Common myeloid progenitor, CD34-positive (primary cell): ENCODE measurements at regions not wholly inside any gene's neighbourhood (a gene's known extent, or its start where the extent isn't known, plus 50 kb on each side); places are given as distances from the start of the nearest gene placed in this dataset.
"Not testable (repeated sequence)": the region's sequence is repeated elsewhere in the genome, so short reads cannot be mapped to it uniquely, and the experiment has no call there.

Experiments
- CTCF ChIA-PET: fragments of 350-600 bp; sonication (Branson Sonifier 250); formaldehyde crosslinking; loops from one replicate; lab custom pipeline; 2021; ENCODE audit warnings: antibody characterized with exemption; lab: Charles Lee
- POLR2A ChIA-PET: fragments of 350-600 bp; sonication (Branson Sonifier 250); formaldehyde crosslinking; loops from one replicate; lab custom pipeline; 2021; ENCODE audit warnings: antibody characterized with exemption; lab: Charles Lee
- DNase-seq, 3 donors: peaks; one replicate each; pipeline versions ENCODE4 v3.0.0 to v3.0.0-alpha.2; 2013
- H3K27ac ChIP-seq, 2 experiments: 1 replicate in 1 of 2; 2 replicates in 1 of 2; pipeline ENCODE4 v1.7.0; 2013; ENCODE audit warnings: inconsistent platforms in 2 of 2, low read length in 2 of 2, mild to moderate bottlenecking in 2 of 2, low read depth in 1 of 2, moderate library complexity in 1 of 2; ENCODE audit not compliant: severe bottlenecking in 2 of 2, insufficient read depth in 1 of 2, poor library complexity in 1 of 2
- H3K27me3 ChIP-seq, 5 experiments: replicated peaks in 2 of 5; 1 replicate in 3 of 5; 2 replicates in 2 of 5; pipeline versions ENCODE4 v1.6.1 to v1.7.0; 2013; ENCODE audit warnings: low read length in 4 of 5, mild to moderate bottlenecking in 2 of 5, moderate library complexity in 2 of 5, inconsistent platforms in 1 of 5; ENCODE audit not compliant: insufficient read depth in 5 of 5, control insufficient read depth in 4 of 5
- H3K36me3 ChIP-seq, 4 experiments: 1 replicate in 2 of 4; 2 replicates in 2 of 4; pipeline versions ENCODE4 v1.6.1 to v1.7.0; 2013; ENCODE audit warnings: low read length in 3 of 4, control low read depth in 1 of 4, mild to moderate bottlenecking in 1 of 4; ENCODE audit not compliant: control insufficient read depth in 4 of 4, insufficient read depth in 4 of 4
- H3K4me1 ChIP-seq, 4 experiments: 1 replicate in 3 of 4; 2 replicates in 1 of 4; pipeline versions ENCODE4 v1.6.1 to v1.7.1; 2013; ENCODE audit warnings: low read length in 3 of 4, mild to moderate bottlenecking in 3 of 4, control low read depth in 1 of 4, inconsistent platforms in 1 of 4, moderate library complexity in 1 of 4; ENCODE audit not compliant: control insufficient read depth in 4 of 4, insufficient read depth in 4 of 4; ENCODE audit errors: control extremely low read depth in 1 of 4
- H3K4me3 ChIP-seq, 7 experiments: 1 replicate in 4 of 7; 2 replicates in 3 of 7; pipeline versions ENCODE4 v1.5.1 to v1.7.0; 2013; ENCODE audit warnings: mild to moderate bottlenecking in 7 of 7, low read length in 6 of 7, moderate library complexity in 6 of 7, inconsistent platforms in 2 of 7, low read depth in 2 of 7, control low read depth in 1 of 7; ENCODE audit not compliant: insufficient read depth in 4 of 7, control insufficient read depth in 1 of 7; ENCODE audit errors: extremely low read depth in 1 of 7
- H3K9me3 ChIP-seq, 5 experiments: 1 replicate in 4 of 5; 2 replicates in 1 of 5; pipeline versions ENCODE4 v1.6.1 to v1.7.1; 2013; ENCODE audit warnings: low read length in 4 of 5, mild to moderate bottlenecking in 2 of 5, inconsistent platforms in 1 of 5, low read depth in 1 of 5, moderate library complexity in 1 of 5; ENCODE audit not compliant: control insufficient read depth in 4 of 5, insufficient read depth in 2 of 5; ENCODE audit errors: control extremely low read depth in 1 of 5
- WGBS: methylation state at CpG from one replicate; pipeline ENCODE4 v1.1.5; 2013; ENCODE audit not compliant: insufficient coverage; 5-methylcytosine and 5-hydroxymethylcytosine counted together

DNA sequence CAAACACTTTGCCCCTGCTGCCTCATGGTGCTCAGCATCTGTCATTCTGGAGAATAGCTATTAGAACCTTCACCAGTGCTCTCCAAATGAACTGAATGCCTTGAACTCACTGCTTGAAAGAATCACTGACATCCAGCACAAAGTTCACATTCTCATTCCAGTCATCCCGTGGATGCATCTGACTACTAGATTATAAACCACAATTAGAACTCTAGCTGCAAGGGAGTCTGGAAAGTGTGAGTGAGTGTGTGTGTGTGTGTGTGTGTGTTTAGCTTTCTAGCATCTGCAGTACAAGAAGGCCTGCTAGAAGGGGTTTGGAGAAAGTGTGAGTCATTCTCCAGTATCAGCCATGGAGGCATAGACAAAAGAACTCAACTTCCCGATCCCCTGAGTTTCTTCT is 71.3 kb upstream of the DYNLT3 start:
- CTCF ChIA-PET, result no interaction called here
- POLR2A ChIA-PET, result no interaction called here
- no CpG with 5 or more reads among the region's 2 CpGs for WGBS

DNA sequence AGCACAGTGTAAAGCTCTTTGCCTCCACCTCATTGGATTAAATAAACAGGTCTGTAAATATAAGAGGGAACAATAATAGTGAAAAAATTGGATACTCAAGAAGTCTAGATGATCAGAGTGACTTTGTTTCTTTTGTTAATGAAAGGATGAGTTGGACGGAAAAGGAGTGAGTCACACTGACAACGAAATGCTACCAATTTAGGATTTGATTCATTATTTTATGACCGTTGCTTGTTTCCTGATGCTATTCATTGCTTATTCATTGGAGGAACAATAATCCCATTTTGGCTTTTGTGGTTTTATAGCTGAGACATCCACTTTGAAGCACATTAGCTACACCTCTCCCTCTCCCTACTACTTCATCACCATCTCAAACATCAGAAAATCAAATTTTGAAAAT is 74.4 kb upstream of the DYNLT3 start:
- DNase-seq, result peak in 1 of 3 donors; percentile 6
- POLR2A ChIA-PET, result no interaction called here
- no peaks in the 10 kb centered on the region for H3K36me3 ChIP-seq
- no peaks in the 10 kb centered on the region for H3K27me3 ChIP-seq
- CTCF ChIA-PET, result no interaction called here
- no peak overlapping the region for H3K4me3 ChIP-seq
- H3K4me1 ChIP-seq, result no peaks in the 10 kb centered on the region
- peaks cover 0 to 8% (median 4%) of the 10 kb centered on the region in 5 experiments for H3K9me3 ChIP-seq
- 39% methylated on average over 2 of the region's 3 CpGs for WGBS
- no peak overlapping the region for H3K27ac ChIP-seq

More for the DNA sequence above, 71.3 kb upstream of the DYNLT3 start:
- DNase-seq, result no peak
- H3K36me3 ChIP-seq, result no peaks in the 10 kb centered on the region
- peaks cover 0 to 8% (median 4%) of the 10 kb centered on the region in 5 experiments for H3K9me3 ChIP-seq
- H3K27me3 ChIP-seq, result peaks cover 0 to 3% (median 0%) of the 10 kb centered on the region in 5 experiments
- H3K27ac ChIP-seq, result no peak overlapping the region
- no peak overlapping the region for H3K4me3 ChIP-seq
- H3K4me1 ChIP-seq, result no peaks in the 10 kb centered on the region

DNA sequence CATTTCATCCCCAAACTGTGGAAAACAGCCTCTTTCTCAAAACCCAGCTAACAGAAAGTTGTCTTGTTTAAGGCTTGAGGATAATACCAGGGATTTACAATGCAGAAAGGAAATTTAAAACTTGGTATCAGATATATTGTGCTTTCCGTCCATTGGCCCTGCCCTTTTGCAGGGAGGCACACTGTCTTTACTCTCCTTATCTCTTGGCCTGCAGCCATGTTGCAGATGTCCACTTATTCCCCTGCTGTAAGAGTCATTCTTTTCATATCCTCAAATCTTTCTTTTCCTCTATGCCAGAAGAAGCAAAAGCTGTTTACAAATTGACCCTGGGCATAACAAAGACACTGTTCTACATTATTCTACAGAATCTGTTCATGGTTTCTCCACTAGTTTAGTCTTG is 75.6 kb upstream of the DYNLT3 start:
- no peak for DNase-seq
- Histone ChIP-seq H3K4me3 (no peak overlapping the region), H3K36me3 (no peaks in the 10 kb centered on the region), H3K9me3 (peaks cover 0 to 8% (median 3%) of the 10 kb centered on the region in 5 experiments), H3K4me1 (no peaks in the 10 kb centered on the region), H3K27ac (no peak overlapping the region), H3K27me3 (no peaks in the 10 kb centered on the region)
- POLR2A ChIA-PET, result no interaction called here
- CTCF ChIA-PET, result interaction anchor here (1.3 to 1.6 kb wide), 2 partner anchors 98 to 244 kb away, joined by 3 to 6 read pairs; no protein-coding TSS in a partner anchor
- WGBS, result 88% methylated on average over 1 of the region's 1 CpG

DNA sequence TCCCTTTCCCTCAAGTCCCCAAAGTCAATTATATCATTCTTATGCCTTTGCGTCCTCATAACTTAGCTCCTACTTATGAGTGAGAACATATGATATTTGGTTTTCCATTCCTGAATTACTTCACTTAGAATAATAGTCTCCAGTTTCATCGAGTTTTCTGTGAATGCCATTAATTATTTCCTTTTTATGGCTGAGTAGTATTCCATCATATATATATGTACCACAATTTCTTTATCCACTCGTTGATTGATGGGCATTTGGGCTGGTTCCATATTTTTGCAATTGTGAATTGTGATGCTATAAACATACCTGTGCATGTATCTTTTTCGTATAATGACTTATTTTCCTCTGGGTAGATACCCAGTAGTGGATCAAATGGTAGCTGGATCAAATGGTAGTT is 78.4 kb upstream of the DYNLT3 start:
- POLR2A ChIA-PET, H3K36me3 ChIP-seq, H3K4me3 ChIP-seq, DNase-seq, H3K27ac ChIP-seq, H3K4me1 ChIP-seq, H3K27me3 ChIP-seq, H3K9me3 ChIP-seq: not testable (repeated sequence)
- CTCF ChIA-PET, result interaction anchor here (2.2 kb wide), 1 partner anchor 241 kb away, joined by 11 read pairs; no protein-coding TSS in a partner anchor
- 88% methylated on average over 1 of the region's 4 CpGs for WGBS

DNA sequence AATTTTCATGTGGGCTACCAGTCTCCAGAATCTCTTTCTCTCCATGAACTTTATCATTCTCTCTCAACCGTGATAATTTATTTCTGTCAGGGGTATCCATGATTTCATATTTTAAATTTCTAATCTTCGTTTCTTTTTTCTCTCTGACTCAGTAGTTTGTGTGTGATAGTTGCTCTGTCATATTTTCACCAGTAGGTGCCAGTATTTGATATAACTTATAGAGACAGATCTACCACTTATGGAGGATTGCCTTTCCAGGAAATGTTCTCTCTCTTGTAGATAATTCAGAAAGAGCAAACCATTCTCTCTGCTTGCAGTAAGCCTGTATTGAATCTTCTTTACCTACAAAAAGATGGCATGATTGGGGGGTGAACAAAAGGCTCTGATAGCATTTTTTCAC is 79.3 kb upstream of the DYNLT3 start:
- H3K36me3 ChIP-seq, result no peaks in the 10 kb centered on the region
- POLR2A ChIA-PET, result no interaction called here
- H3K27me3 ChIP-seq, result peaks cover 0 to 2% (median 0%) of the 10 kb centered on the region in 5 experiments
- peak; percentile 9 to 40 (median 38) for DNase-seq
- H3K27ac ChIP-seq, result no peak overlapping the region
- no peaks in the 10 kb centered on the region for H3K4me1 ChIP-seq
- CTCF ChIA-PET, result interaction anchor here (0.8 to 2.2 kb wide), 3 partner anchors 10 to 248 kb away, joined by 3 to 11 read pairs (median 4); no protein-coding TSS in a partner anchor
- no peak overlapping the region for H3K4me3 ChIP-seq
- H3K9me3 ChIP-seq, result no peaks in the 10 kb centered on the region
- no CpG with 5 or more reads among the region's 2 CpGs for WGBS

GRCh38 chrX:37942170-37942569 is 64.2 kb upstream of the SYTL5 start:
- no peaks in the 10 kb centered on the region for H3K4me1 ChIP-seq
- H3K4me3 ChIP-seq, result no peak overlapping the region
- H3K36me3 ChIP-seq, result no peaks in the 10 kb centered on the region
- ChIA-PET POLR2A (no interaction called here), CTCF (no interaction called here)
- H3K27ac ChIP-seq, result no peak overlapping the region
- 81% methylated on average over 2 of the region's 2 CpGs for WGBS
- H3K9me3 ChIP-seq, result no peaks in the 10 kb centered on the region
- peaks cover 0 to 3% (median 0%) of the 10 kb centered on the region in 5 experiments for H3K27me3 ChIP-seq
- no peak for DNase-seq

DNA sequence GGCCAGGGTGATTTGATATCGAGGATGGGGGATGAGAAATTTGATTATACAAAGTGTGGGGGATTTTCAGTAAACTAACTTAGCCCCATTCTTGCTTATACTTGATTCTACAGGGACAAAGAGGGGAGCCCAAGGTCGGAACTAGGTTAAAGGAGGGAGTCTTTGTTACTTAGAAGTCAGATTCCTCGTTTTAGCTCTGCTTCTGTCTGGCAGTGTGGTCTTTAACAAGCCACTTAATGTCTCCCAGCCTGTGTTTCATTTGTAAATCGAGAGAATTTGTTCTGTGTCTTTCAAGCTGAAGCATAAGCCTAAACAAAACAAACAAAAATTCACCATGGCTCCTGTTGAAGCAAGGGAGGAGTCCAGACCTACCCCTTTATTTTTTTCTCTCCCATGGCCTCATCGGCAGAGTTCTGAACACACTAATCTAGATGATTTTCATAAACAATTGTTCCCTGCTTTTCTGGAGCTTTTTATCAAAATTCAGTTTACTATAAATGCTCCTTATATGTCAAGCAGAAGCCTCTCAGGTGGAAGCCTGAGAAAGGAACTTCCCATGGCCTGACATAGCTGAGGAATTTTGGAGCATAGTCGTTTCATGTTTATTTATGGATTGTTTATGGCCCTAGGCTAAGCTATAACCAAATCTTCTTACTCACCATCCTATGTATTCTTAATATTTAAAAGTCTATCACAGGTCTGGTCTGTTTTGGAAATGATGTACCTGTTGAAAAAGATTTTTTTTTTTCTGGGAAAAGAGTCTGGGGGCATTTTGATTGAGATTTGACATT is 62.6 kb upstream of the SYTL5 start:
- ChIA-PET POLR2A (no interaction called here), CTCF (no interaction called here)
- no peak for DNase-seq
- peaks cover 0 to 5% (median 0%) of the 10 kb centered on the region in 5 experiments for H3K27me3 ChIP-seq
- no peak overlapping the region for H3K4me3 ChIP-seq
- H3K4me1 ChIP-seq, result no peaks in the 10 kb centered on the region
- H3K27ac ChIP-seq, result no peak overlapping the region
- H3K36me3 ChIP-seq, result no peaks in the 10 kb centered on the region
- WGBS, result 70% methylated on average over 2 of the region's 6 CpGs
- H3K9me3 ChIP-seq, result no peaks in the 10 kb centered on the region
